Right cardiac atrium (tissue), 5 donors: ENCODE measurements at regions not wholly inside any gene's neighbourhood (a gene's known extent, or its start where the extent isn't known, plus 50 kb on each side); places are given as distances from the start of the nearest gene placed in this dataset.

Experiments
- ATAC-seq, 2 donors: fragments of 200-7000 bp; cut with Tn5 transposase; one replicate each; pipeline versions ENCODE4 v1.8.0 to v1.9.1; 2020; ENCODE audit warnings: moderate library complexity in 2 of 2, mild to moderate bottlenecking in 1 of 2
- DNase-seq, 3 donors: peaks; one replicate each; pipeline ENCODE4 v3.0.0-alpha.2; 2020
- H3K27ac ChIP-seq: one replicate; pipeline ENCODE4 v1.5.1; 2013; ENCODE audit warnings: mild to moderate bottlenecking, low read length, control low read depth, moderate library complexity
- H3K27me3 ChIP-seq: one replicate; pipeline ENCODE4 v1.6.1; 2013; ENCODE audit not compliant: control insufficient read depth, insufficient read depth
- H3K4me1 ChIP-seq: one replicate; pipeline ENCODE4 v1.6.1; 2013; ENCODE audit warnings: low read length; ENCODE audit not compliant: control insufficient read depth, insufficient read depth
- H3K4me3 ChIP-seq: one replicate; pipeline ENCODE4 v1.5.1; 2013; ENCODE audit warnings: low read length, control low read depth
- H3K9me3 ChIP-seq: one replicate; pipeline ENCODE4 v1.6.1; 2013; ENCODE audit warnings: low read length; ENCODE audit not compliant: control insufficient read depth
- WGBS: extraction: QIAGEN DNeasy Blood & Tissue Kit; methylation state at CpG from one replicate; pipeline ENCODE4 v1.1.7; 2013; 5-methylcytosine and 5-hydroxymethylcytosine counted together
- intact Hi-C, 4 donors: fragments of 100-400 bp; cut with DNase I; formaldehyde crosslinking; loops; one replicate each; pipeline versions ENCODE4 v1.11.0 to v1.14.0; 2022 to 2023
- donor health status: healthy with polysubstance abuse.
- donor health status: DM: no; HTN: yes; CAD: no.
- donor health status: DM: no; HTN: no; CAD: no.
- donor health status: DM: no; HTN: yes; CAD: no; lungs with severe emphysema.
- donor health status: DM: yes; HTN: yes; CAD: no.

- Histone ChIP-seq H3K4me3 (no peak overlapping the region), H3K27ac (no peak overlapping the region), H3K9me3 (no peaks in the 10 kb centered on the region), H3K27me3 (no peaks in the 10 kb centered on the region), H3K4me1 (no peaks in the 10 kb centered on the region)
- no peak for DNase-seq
- intact Hi-C loops = no loop called here
- ATAC-seq = no peak
Measured at GRCh38 chr13:34026308-34026707, 208.4 kb downstream of the RFC3 start.

GRCh38 chr13:34028496-34029442 is 210.8 kb downstream of the RFC3 start:
- Histone ChIP-seq H3K4me1 (no peaks in the 10 kb centered on the region), H3K9me3 (no peaks in the 10 kb centered on the region), H3K27ac (no peak overlapping the region), H3K4me3 (no peak overlapping the region), H3K27me3 (no peaks in the 10 kb centered on the region)
- intact Hi-C loops = no loop called here
- 92% methylated on average over 5 of the region's 5 CpGs for WGBS
- no peak for ATAC-seq
- no peak for DNase-seq

GRCh38 chr13:34030782-34031181 is 212.8 kb downstream of the RFC3 start:
- intact Hi-C loops = no loop called here
- no peak overlapping the region for H3K27ac ChIP-seq
- no peaks in the 10 kb centered on the region for H3K27me3 ChIP-seq
- H3K4me1 ChIP-seq = no peaks in the 10 kb centered on the region
- H3K9me3 ChIP-seq = no peaks in the 10 kb centered on the region
- DNase-seq = no peak
- no peak for ATAC-seq
- no peak overlapping the region for H3K4me3 ChIP-seq

- no peak overlapping the region for H3K4me3 ChIP-seq
- no peaks in the 10 kb centered on the region for H3K9me3 ChIP-seq
- H3K27ac ChIP-seq = no peak overlapping the region
- 68% methylated on average over 4 of the region's 4 CpGs for WGBS
- intact Hi-C loops = no loop called here
- no peaks in the 10 kb centered on the region for H3K4me1 ChIP-seq
- DNase-seq (no peak), ATAC-seq (no peak)
- H3K27me3 ChIP-seq = no peaks in the 10 kb centered on the region
Measured at GRCh38 chr13:34031610-34032009, 213.7 kb downstream of the RFC3 start.

GRCh38 chr13:34034411-34034810 is 216.5 kb downstream of the RFC3 start:
- H3K27ac ChIP-seq = no peak overlapping the region
- DNase-seq = no peak
- no peaks in the 10 kb centered on the region for H3K27me3 ChIP-seq
- no peak overlapping the region for H3K4me3 ChIP-seq
- intact Hi-C loops = no loop called here
- ATAC-seq = no peak
- no peaks in the 10 kb centered on the region for H3K4me1 ChIP-seq
- no peaks in the 10 kb centered on the region for H3K9me3 ChIP-seq
- WGBS = 89% methylated on average over 5 of the region's 5 CpGs

GRCh38 chr13:34035178-34035577 is 217.2 kb downstream of the RFC3 start:
- DNase-seq (no peak), ATAC-seq (no peak)
- no peaks in the 10 kb centered on the region for H3K9me3 ChIP-seq
- H3K4me3 ChIP-seq = no peak overlapping the region
- H3K27ac ChIP-seq = no peak overlapping the region
- intact Hi-C loops = no loop called here
- 84% methylated on average over 4 of the region's 4 CpGs for WGBS
- H3K27me3 ChIP-seq = no peaks in the 10 kb centered on the region
- no peaks in the 10 kb centered on the region for H3K4me1 ChIP-seq

GRCh38 chr13:34035676-34036325 is 217.9 kb downstream of the RFC3 start:
- Histone ChIP-seq H3K4me1 (no peaks in the 10 kb centered on the region), H3K27me3 (no peaks in the 10 kb centered on the region), H3K9me3 (no peaks in the 10 kb centered on the region), H3K27ac (no peak overlapping the region), H3K4me3 (no peak overlapping the region)
- ATAC-seq = no peak
- intact Hi-C loops = no loop called here
- DNase-seq = no peak
- WGBS = 88% methylated on average over 3 of the region's 3 CpGs

- intact Hi-C loops = no loop called here
- no peaks in the 10 kb centered on the region for H3K4me1 ChIP-seq
- no peaks in the 10 kb centered on the region for H3K27me3 ChIP-seq
- H3K9me3 ChIP-seq = no peaks in the 10 kb centered on the region
- ATAC-seq (no peak), DNase-seq (no peak)
- 84% methylated on average over 7 of the region's 7 CpGs for WGBS
- no peak overlapping the region for H3K4me3 ChIP-seq
- no peak overlapping the region for H3K27ac ChIP-seq
Measured at GRCh38 chr13:34037636-34038540, 219.9 kb downstream of the RFC3 start.

GRCh38 chr13:34038541-34039068 is 220.7 kb downstream of the RFC3 start:
- WGBS = 74% methylated on average over 5 of the region's 5 CpGs
- no peak for ATAC-seq
- no peaks in the 10 kb centered on the region for H3K4me1 ChIP-seq
- intact Hi-C loops = no loop called here
- no peaks in the 10 kb centered on the region for H3K9me3 ChIP-seq
- no peak overlapping the region for H3K4me3 ChIP-seq
- no peak overlapping the region for H3K27ac ChIP-seq
- H3K27me3 ChIP-seq = no peaks in the 10 kb centered on the region
- no peak for DNase-seq

GRCh38 chr13:34039678-34040077 is 221.7 kb downstream of the RFC3 start:
- Histone ChIP-seq H3K4me1 (no peaks in the 10 kb centered on the region), H3K4me3 (no peak overlapping the region), H3K27me3 (no peaks in the 10 kb centered on the region), H3K9me3 (no peaks in the 10 kb centered on the region), H3K27ac (no peak overlapping the region)
- intact Hi-C loops = no loop called here
- ATAC-seq (no peak), DNase-seq (no peak)
- 89% methylated on average over 1 of the region's 1 CpG for WGBS

- 56% methylated on average over 4 of the region's 4 CpGs for WGBS
- Histone ChIP-seq H3K4me3 (no peak overlapping the region), H3K27ac (no peak overlapping the region), H3K27me3 (no peaks in the 10 kb centered on the region), H3K9me3 (no peaks in the 10 kb centered on the region), H3K4me1 (no peaks in the 10 kb centered on the region)
- DNase-seq = no peak
- no peak for ATAC-seq
- intact Hi-C loops = no loop called here
Measured at GRCh38 chr13:34040863-34041262, 222.9 kb downstream of the RFC3 start.
